Vagina (tissue), 2 donors: ENCODE measurements at regions not wholly inside any gene's neighbourhood (a gene's known extent, or its start where the extent isn't known, plus 50 kb on each side); places are given as distances from the start of the nearest gene placed in this dataset.

Experiments
- CTCF ChIP-seq, 3 experiments: fragments of 450-650 bp in 2 of 3; fragments of 200-600 bp in 1 of 3; sonication (generic) in 1 of 3; IDR thresholded peaks; one replicate each; pipeline ENCODE4 v1.5.1; 2017 to 2019; ENCODE audit warnings: antibody characterized with exemption in 3 of 3, mild to moderate bottlenecking in 2 of 3, moderate library complexity in 2 of 3
- POLR2A ChIP-seq, 2 donors: fragments of 450-650 bp; IDR thresholded peaks; one replicate each; pipeline ENCODE4 v1.6.1; 2017; ENCODE audit warnings: antibody characterized with exemption in 2 of 2, mild to moderate bottlenecking in 2 of 2, moderate library complexity in 2 of 2
- POLR2AphosphoS5 ChIP-seq, 2 donors: sonication (generic); formaldehyde crosslinking; IDR thresholded peaks; one replicate each; pipeline ENCODE4 v1.9.0; 2017; ENCODE audit warnings: antibody characterized with exemption in 2 of 2, mild to moderate bottlenecking in 2 of 2, low read depth in 1 of 2; ENCODE audit not compliant: insufficient read depth in 1 of 2

- TF ChIP-seq CTCF (IDR thresholded peaks at IDR 0.05), result no peak
- no peak for TF ChIP-seq POLR2A (IDR thresholded peaks at IDR 0.05)
- no peak for TF ChIP-seq POLR2AphosphoS5 (IDR thresholded peaks at IDR 0.05; ENCODE audit: insufficient read depth in 1 of 2, low read depth in 1 of 2)
Observed at GRCh38 chr3:127464642-127465041, 125.9 kb downstream of the TPRA1 start.
